ENCODE measurements at regions not wholly inside any gene's neighbourhood (a gene's known extent, or its start where the extent isn't known, plus 50 kb on each side); places are given as distances from the start of the nearest gene placed in this dataset.

GRCh38 chr4:128521156-128521555 lies 233.5 kb upstream of the PGRMC2 start (continued):
- TF ChIP-seq ZNF232 (CRISPR knock-in tag; IDR thresholded peaks at IDR 0.05) (no peak), E2F4 (CRISPR knock-in tag; IDR thresholded peaks at IDR 0.05; ENCODE audit: borderline replicate concordance, low read depth) (no peak), ESRRA (CRISPR knock-in tag; IDR thresholded peaks at IDR 0.05; ENCODE audit: borderline replicate concordance) (no peak)

GRCh38 chr4:128519163-128519830 lies 231.7 kb upstream of the PGRMC2 start:
- Mint-ChIP-seq H3K27me3 (ENCODE audit: low read depth) (no peaks in the 10 kb centered on the region), H3K9me3 (peaks cover 7% of the 10 kb centered on the region), H3K36me3 (no peaks in the 10 kb centered on the region), H3K4me3 (no peak overlapping the region), H3K4me1 (peaks cover 24% of the 10 kb centered on the region), H3K27ac (no peak overlapping the region)
- DNase-seq (ENCODE audit: low spot score): no peak
- ChIA-PET POLR2A (no interaction called here), CTCF (interaction anchor here (1.1 kb wide), 1 partner anchor 40 kb away, joined by 3 read pairs; no protein-coding TSS in a partner anchor)
- no peak for TF ChIP-seq ERG (CRISPR knock-in tag; IDR thresholded peaks at IDR 0.05)
- TF ChIP-seq ZNF423 (CRISPR knock-in tag; IDR thresholded peaks at IDR 0.05): no peak
- TF ChIP-seq FOXK1 (CRISPR knock-in tag; IDR thresholded peaks at IDR 0.05): no peak
- TF ChIP-seq CTCF (IDR thresholded peaks at IDR 0.05): no peak
- no peak for TF ChIP-seq GABPB1 (CRISPR knock-in tag; IDR thresholded peaks at IDR 0.05)
- no peak; the same call in 1 of the 2 replicates for ATAC-seq

- peak; percentile 79 for ATAC-seq
- Mint-ChIP-seq H3K36me3 (no peaks in the 10 kb centered on the region), H3K4me3 (no peak overlapping the region), H3K9me3 (peaks cover 14% of the 10 kb centered on the region), H3K27ac (peak overlapping the region; percentile 47; the same call in 1 of the 2 replicates), H3K4me1 (peaks cover 36% of the 10 kb centered on the region), H3K27me3 (ENCODE audit: low read depth) (no peaks in the 10 kb centered on the region)
- DNase-seq (ENCODE audit: low spot score): no peak
- ChIA-PET POLR2A (no interaction called here), CTCF (interaction anchor here (0.6 to 1.1 kb wide), 3 partner anchors 18 to 64 kb away, joined by 3 to 4 read pairs (median 3); no protein-coding TSS in a partner anchor)
- TF ChIP-seq ZNF232 (CRISPR knock-in tag; IDR thresholded peaks at IDR 0.05) (no peak), ZSCAN18 (CRISPR knock-in tag; IDR thresholded peaks at IDR 0.05) (no peak), KAT7 (CRISPR knock-in tag; IDR thresholded peaks at IDR 0.05; ENCODE audit: borderline replicate concordance) (no peak), ATF3 (CRISPR knock-in tag; conservative IDR thresholded peaks at IDR 0.05) (no peak), ARID4B (CRISPR knock-in tag; IDR thresholded peaks at IDR 0.05; ENCODE audit: borderline replicate concordance) (no peak), GABPB1 (CRISPR knock-in tag; IDR thresholded peaks at IDR 0.05) (no peak), IRF1 (CRISPR knock-in tag; IDR thresholded peaks at IDR 0.05) (no peak), USF2 (CRISPR knock-in tag; IDR thresholded peaks at IDR 0.05) (no peak), RORB (CRISPR knock-in tag; IDR thresholded peaks at IDR 0.05) (no peak), SP1 (CRISPR knock-in tag; conservative IDR thresholded peaks at IDR 0.05) (no peak)
These were observed 230.3 kb upstream of the PGRMC2 start for GRCh38 chr4:128517739-128518510.
